ENCODE measurements at regions not wholly inside any gene's neighbourhood (a gene's known extent, or its start where the extent isn't known, plus 50 kb on each side); places are given as distances from the start of the nearest gene placed in this dataset.
"Not testable (repeated sequence)": the region's sequence is repeated elsewhere in the genome, so short reads cannot be mapped to it uniquely, and the experiment has no call there.

DNA sequence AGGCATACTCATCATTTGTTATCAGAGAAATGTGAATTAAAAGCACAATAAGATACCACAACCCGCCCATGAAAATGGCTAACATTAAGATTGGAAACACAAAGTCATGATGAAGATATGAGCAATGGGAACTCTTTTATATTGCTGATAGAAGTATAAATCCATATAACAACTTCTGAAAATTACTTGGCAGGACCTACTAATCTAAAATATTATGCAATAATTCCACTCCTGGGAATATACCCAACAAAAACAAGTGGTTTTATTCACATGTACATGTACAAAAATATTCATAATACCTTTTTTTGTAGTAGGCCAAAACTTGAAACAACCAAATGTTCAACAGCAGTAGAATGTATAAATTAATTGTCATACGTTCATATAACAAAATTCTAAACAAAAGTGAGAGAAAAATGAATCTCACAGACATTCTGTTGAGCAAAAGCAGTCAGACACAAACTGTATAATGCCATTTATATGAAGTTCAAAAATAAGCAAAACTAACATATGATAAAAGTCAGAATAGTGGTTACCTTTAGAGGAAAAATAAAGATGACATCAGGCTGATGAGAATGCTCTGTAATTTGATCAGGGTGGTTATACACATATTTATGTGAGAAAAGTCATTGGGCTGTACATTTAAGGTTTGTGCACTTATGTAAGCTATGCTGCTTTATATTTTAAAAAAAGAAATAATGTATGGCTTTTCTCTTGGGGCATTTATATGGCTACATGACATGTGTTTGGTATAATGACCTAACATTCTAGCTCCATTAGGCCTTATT is 309.2 kb upstream of the KITLG start:
- no peak for DNase-seq (ENCODE audit: low spot score)

DNA sequence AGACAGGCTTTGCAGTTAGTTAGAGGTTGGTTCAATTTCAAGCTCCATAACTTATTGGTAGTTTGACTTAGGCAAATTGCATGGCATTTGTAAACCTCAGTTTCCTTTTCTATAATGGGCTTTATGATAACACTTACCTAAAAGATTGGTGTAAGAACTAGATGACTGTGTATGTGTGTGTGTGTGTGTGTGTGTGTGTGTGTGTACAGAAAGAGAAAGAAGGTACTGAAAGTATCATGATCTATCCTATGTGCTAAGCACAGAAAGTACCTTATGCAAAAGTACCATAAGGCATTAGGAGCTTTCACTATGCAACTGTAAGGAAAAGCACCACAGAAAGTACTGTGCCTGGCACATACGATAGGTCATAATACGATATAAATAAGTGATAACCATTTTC is 304.3 kb upstream of the KITLG start:
- no peak for DNase-seq (ENCODE audit: low spot score)

- DNase-seq (ENCODE audit: low spot score), result no peak
Observed at GRCh38 chr12:88882662-88883061, 302.4 kb upstream of the KITLG start.

GRCh38 chr12:88880051-88880450 is 299.8 kb upstream of the KITLG start:
- DNase-seq (ENCODE audit: low spot score), result no peak

DNA sequence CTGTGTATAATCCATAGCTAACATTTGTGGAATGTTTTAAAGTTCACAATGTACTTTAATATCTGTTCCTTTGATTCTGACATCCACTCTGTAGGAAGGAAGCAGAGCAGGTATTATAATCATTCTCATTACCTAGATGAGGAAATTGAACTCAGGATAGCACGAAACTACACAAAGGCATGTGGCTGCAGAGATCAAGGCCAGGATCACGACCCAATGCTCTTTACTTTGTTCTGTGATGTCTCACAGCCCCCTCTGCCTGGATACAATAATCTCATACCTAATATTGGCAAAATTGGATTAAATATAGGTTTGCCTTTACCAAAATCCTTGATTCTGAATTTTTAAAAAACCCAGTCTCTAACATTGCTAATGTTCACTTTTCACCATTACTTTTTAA is 298.0 kb upstream of the KITLG start:
- no peak for DNase-seq (ENCODE audit: low spot score)

DNA sequence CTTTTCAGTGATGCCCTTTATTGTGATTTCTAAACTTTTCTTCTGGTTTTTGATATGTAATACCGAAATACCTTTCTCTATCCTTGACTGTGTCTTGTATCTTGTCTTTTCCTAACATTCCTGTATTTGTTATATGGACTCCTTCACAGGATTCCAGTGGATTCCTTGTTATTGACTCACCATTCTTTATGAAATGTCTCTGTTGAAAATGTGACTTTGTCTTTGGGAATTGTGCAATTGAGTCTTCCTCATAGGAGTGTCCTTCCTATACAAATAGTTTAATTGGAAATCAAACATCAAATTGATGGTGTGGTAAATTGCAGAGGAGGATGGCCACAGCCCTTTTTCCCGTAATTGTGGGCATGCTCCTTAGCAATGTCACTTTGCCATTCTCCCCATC is 296.6 kb upstream of the KITLG start:
- no peak for DNase-seq (ENCODE audit: low spot score)

GRCh38 chr12:88870000-88870737 is 289.9 kb upstream of the KITLG start:
- no peak for DNase-seq (ENCODE audit: low spot score)

GRCh38 chr12:88868050-88868449 is 287.8 kb upstream of the KITLG start:
- DNase-seq (ENCODE audit: low spot score), result peak; percentile 26

DNA sequence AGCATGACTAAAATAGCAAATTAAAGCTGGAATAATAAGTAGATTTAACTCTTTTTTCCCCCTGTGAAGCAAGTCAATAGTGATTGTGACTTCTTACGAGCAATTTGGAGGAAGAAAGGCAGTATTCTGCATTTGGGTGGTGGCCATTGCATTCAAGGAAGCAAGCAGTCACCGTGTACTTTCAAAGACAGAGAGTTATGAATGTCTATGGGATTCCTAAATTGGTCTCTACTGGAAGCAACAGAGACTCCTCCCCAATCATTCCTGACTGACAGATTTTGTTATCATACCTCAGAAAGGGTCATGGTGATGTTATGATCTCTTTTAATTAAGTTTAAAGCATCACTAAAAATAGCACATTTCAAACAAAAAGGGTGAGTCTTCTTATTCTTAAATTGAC is 287.2 kb upstream of the KITLG start:
- DNase-seq (ENCODE audit: low spot score), result no peak

DNA sequence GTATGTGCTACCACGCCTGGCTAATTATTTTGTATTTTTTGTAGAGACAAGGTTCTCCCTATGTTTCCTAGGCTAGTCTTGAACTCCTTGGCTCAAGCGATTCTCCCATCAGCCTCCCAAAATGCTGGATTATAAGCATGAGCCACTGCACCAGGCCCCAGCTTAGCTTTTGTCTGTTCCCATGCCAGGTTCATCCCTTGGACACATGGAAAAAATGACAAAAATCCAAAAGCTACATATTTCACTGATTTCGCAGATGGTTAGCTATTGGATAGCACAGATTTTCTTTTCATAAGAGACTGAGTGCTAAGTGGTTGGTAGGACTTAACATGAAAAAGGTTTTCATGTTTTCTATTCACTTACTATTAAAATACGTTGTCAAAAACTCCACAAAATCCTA is 286.6 kb upstream of the KITLG start:
- DNase-seq (ENCODE audit: low spot score), result no peak

DNA sequence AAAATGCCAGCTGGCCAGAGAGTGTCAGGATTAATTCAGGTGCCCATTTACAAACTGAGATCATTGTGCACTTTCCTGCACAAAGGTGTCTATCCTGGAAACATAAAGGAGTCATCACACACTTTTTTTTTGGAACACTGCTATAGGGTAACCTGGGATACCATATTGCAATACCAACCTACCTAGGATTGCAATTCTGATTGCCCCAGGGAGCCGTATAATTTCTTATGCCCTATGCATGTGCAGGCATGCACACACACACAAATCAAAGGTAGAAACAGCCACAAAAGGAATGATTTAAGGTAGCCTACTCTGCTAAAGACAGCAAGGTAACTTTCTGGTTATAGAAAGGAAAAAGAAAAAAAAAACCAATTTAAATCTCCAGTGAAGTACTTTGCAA is 285.3 kb upstream of the KITLG start:
- no peak for DNase-seq (ENCODE audit: low spot score)

GRCh38 chr12:88860851-88861250 is 280.6 kb upstream of the KITLG start:
- no peak for DNase-seq (ENCODE audit: low spot score)

DNA sequence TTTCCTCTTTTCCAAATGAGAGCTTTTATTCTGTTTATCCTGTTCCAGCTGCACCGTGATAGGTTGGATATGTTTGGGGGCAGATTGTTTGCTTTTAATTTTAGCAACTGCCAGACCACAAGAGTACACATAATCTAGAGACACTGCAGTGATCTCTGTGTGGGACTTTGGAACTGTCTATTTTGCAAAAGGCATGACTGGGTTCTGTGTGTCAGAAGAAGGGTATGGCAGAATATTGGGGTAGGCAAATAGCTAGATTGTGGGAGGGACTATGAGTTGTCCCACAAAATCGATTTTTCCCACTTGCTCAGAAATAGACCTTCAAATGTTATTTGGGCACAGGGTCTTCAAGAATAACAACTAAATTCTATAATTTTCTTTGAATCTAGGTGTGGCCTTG is 275.9 kb upstream of the KITLG start:
- no peak for DNase-seq (ENCODE audit: low spot score)

- DNase-seq (ENCODE audit: low spot score), result no peak
Observed at GRCh38 chr12:88855301-88855700, 275.0 kb upstream of the KITLG start.

DNA sequence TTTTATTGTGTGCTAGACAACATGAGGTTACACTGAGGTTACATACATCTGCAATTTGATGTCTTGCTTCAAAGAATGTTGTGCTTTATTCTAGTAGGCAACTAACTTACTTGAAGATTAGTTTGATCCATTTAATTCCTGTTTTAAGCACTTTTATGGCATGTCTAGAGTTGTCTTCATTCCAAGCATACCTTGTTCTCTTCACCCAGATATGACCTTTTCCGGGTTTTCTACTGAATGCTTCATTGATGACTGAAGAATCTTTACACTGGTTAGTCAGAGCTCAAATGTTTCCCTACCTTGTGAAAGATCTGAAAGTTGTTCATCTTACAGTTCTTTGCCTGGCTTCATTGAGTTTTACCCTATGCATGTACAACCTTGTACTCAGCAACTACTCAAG is 274.0 kb upstream of the KITLG start:
- DNase-seq (ENCODE audit: low spot score), result no peak

DNA sequence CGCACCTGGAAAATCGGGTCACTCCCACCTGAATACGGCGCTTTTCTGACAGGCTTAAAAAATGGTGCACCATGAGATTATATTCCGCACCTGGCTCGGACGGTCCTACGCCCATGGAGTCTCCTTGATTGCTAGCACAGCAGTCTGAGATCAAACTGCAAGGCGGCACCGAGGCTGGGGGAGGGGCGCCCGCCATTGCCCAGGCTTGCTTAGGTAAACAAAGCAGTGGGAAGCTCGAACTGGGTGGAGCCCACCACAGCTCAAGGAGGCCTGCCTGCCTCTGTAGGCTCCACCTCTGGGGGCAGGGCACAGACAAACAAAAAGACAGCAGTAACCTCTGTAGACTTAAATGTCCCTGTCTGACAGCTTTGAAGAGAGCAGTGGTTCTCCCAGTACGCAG is 267.0 kb upstream of the KITLG start:
- DNase-seq (ENCODE audit: low spot score), result not testable (repeated sequence)

DNA sequence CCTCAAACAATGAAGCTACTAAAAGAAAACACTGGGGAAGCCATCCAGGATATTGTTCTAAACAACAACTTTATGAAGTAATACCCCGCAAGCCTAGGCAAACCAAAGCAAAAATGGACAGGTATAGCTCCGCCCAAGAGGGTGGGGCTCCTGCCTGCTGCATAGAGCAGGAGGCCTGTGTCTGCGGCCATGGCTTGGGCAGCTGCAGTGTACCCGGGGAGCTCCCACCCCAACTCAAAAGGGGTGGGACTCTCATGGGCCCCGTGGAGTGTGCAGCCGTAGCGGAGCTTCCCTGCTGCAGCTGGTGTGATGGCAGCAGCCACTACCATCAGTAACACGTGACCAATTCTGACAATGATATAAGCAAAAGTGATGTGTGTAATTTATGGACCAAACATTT is 264.2 kb upstream of the KITLG start:
- no peak for DNase-seq (ENCODE audit: low spot score)

- DNase-seq (ENCODE audit: low spot score), result no peak
Observed at GRCh38 chr12:88842314-88842713, 262.0 kb upstream of the KITLG start.

DNA sequence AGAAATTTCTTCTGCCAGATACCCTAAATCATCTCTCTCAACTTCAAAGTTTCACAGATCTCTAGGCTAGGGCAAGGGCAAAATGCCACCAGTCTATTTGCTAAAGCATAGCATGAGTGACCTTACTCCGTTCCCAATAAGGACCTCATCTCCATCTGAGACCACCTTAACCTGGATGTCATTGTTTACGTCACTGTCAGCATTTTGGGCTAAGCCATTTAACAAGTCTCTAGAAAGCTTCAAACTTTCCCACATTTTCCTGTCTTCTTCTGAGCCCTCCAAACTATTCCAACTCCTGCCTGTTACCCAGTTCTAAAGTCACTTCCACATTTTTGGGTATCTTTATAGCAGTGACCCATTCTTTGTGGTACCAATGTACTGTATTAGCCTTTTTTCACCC is 259.2 kb upstream of the KITLG start:
- DNase-seq (ENCODE audit: low spot score), result no peak

DNA sequence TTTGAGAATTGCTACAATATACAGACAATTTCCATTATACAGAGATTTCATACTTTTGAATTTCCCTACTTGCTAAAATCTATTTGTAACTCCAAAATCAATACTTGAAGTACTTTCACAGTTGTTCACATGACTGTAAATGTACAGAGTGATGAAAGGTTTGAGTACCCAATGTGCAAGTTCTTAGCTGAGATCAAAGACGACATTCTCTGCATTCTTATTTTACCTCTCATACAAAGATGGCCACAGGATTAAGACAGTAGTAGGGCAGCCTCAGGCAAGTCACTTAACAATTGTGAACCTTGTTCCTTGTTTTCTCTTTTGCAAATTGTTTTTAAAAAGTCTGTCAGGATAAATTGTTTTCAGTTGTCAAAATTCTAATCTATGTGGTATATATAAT is 255.9 kb upstream of the KITLG start:
- no peak for DNase-seq (ENCODE audit: low spot score)

DNA sequence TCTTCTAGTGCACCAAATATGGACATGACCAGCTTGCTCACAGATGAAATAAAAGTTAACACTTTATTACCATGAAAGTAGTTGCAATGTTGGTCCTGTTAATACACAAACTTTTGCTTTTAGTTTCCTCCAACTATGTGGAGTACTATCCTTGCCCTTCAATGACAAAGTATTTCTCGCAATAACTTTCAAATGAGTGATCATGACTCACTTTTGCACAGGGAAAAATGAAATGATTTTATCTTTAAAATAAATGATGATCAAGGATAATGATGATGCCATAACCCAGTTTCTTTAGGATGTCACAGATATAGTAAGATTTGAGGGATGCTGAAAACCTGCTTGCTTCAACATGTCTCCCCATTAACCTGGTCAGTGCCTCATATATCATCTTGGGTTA is 254.0 kb upstream of the KITLG start:
- no peak for DNase-seq (ENCODE audit: low spot score)

DNA sequence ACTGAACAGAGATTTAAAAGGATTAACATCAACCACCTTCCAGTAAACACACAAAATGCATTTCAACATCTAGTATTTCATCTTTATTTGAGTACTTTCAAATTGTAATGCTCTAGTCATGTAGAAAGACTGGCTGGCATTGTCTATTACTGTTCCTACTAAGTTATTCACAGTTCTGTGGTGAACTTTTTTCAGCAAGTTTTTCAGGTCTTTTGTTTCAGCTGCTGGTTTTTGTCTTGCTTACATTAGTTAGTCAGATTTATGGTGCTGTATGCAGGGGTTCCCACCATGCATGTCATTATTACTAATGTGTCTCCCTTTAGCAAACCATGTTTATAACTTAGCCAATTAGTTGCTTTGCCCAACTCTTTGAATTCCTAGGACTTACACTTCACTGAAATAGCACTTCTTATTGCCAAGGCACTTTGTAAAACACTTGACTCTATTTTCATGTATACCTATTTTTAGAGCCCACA is 253.4 kb upstream of the KITLG start:
- DNase-seq (ENCODE audit: low spot score), result no peak

GRCh38 chr12:88828537-88828936 is 248.3 kb upstream of the KITLG start:
- not testable (repeated sequence) for DNase-seq (ENCODE audit: low spot score)

DNA sequence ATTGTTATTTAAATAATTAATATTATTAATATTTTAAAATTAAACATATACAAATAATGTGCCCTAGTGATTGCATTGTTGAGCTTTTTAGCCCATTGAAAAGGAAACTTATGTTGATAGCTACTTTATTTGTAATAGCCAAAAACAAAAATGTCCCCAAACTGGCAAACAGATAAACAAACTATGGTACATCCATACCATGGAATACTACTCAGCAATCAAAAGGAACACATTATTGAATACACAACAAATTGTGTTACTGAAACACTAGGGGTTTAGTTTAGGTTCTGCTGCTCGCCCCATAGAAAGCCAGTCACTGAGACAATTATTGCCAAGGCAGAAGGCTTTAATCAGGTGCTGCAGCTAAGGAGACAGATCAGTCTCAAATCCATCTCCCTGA is 239.7 kb upstream of the KITLG start:
- DNase-seq (ENCODE audit: low spot score), result no peak

Measured in D341Med (cell line).